DMS114 treated with DMSO at 0.1 percent for 48 hours (cell line): ENCODE measurements at regions not wholly inside any gene's neighbourhood (a gene's known extent, or its start where the extent isn't known, plus 50 kb on each side); places are given as distances from the start of the nearest gene placed in this dataset.
"Not testable (repeated sequence)": the region's sequence is repeated elsewhere in the genome, so short reads cannot be mapped to it uniquely, and the experiment has no call there.

Experiments
- DNase-seq: peaks from one replicate; lab custom pipeline; 2025; ENCODE audit not compliant: unreplicated experiment; lab: John Stamatoyannopoulos, UW

- no peak for DNase-seq
Measured at GRCh38 chr6:141884850-141885249, 247.9 kb upstream of the GJE1 start.

- no peak for DNase-seq
Measured at GRCh38 chr6:141878686-141879085, 254.0 kb upstream of the GJE1 start.

DNA sequence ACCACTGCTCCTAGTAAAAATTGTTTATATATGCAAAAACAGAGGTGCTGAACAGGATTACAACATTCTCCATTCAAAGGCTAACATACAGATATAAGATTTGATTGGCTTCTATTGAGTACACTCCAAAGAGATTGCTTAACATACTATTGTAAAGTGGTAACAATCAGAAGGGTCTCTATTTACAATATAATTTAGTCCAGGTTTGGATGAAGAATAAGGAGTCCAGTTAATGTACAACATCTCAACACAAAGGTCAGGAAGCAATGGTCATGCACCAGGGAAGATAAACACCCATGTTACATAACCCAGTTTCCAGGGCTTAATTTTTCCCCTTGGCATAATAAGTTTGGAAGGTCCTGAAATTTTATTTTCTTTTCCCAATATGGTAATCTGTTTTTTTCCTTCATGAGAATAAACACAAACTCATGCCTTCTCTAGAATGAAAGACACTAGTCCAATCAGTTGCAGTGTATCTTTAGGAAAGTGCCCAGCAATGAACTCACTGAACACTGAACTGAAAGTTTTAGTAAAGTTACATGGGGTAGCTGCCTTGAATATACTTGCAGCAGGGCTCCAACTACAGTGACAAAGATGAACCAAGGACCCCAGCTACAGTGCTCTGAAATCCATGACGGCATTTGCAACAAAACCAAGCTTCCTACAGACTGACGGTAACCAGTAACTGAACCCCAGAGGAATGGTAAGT lies 255.3 kb upstream of the GJE1 start:
- DNase-seq, result no peak

- no peak for DNase-seq
Measured at GRCh38 chr6:141874930-141875602, 257.7 kb upstream of the GJE1 start.

GRCh38 chr6:141869509-141869908 lies 263.2 kb upstream of the GJE1 start:
- not testable (repeated sequence) for DNase-seq

DNA sequence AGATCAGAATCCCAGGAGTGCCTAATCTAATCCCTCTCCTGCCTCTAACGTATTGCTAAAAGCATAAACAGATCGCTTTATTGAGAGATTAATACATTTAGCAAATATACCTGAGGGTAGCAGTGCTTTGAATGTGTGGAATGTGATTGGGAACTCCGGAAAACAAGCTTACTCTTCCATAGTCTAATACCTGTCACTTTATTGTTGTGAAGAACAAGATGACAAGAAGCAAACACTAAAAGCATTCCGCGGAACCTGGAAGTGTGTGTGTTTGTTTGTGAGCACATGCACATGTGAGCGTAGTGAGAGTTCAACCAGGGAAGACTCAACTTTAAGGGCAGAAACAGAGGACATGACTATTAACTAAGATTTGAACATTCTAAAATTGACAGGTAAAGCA lies 265.0 kb upstream of the GJE1 start:
- no peak for DNase-seq

DNA sequence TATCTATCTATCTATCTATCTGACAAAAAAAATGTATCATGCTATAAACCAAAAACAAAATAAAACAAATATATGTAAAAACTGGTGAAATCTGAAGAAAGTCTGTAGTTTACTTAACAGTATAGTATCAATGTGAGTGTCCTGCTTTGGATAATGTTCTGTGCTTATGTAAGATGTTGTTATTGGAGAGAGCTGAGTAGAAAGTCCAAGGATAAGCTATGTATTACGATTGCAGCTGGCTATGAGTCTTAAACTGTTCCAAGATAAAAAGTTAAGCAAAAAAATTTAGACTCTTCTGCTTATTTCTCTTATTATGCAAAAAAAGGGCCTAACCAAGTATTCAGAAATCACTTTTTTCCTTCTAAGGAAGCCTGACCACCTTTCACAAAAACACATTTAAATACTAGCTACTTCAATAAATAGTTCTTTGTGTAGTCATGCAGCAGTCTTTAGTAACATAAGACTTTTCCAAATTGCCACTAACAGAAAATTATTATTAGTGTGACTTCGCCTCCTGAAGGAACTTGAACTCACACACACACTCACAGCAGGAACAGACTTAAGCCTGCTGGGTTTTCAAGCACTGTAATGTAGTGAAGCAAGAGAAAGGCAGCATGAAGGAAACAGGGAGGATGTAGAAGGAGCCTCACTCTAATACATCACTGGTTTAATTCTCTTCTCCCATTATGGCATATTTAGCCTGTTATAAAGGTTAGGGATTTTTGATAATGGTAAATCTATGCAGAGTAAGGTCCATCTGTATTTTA lies 265.8 kb upstream of the GJE1 start:
- no peak for DNase-seq

DNA sequence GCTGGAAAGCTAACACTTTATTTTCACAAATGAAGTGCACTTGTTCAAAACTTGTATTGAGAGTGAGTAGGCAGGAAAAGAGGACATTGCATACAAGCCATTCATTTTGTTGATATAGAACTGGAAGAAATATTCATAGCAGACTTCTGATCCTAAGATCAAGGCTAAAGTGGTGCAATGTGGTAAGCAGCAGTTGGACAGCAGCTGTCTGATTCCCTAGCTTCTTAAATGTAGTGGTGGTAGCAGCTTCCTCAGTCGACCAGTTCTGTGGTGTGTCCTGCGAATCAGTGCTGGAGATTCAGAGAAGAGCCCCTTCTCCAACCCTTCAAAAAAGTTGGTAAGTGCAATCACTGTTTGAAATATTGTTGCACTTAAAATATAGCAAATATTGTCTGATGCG lies 281.7 kb upstream of the GJE1 start:
- no peak for DNase-seq

GRCh38 chr6:141848029-141848890 lies 284.5 kb upstream of the GJE1 start:
- DNase-seq, result no peak

DNA sequence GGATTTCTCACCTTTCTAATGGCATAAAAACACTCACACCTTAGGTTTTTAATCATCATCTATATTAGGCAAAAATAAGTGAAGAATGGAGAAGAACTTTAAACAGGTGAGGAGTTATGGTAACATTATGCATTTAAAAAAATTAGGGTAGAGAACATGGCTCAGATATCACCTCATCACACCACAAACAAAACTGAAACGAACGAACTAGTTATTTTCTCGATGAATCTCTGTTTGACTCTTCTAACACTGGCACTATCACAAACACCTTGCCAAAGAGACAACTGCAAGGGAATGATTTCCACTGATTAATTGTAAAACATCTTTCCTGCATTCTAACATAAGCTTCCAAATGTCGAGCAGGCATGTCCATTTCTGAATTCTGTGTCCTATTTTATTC lies 286.1 kb upstream of the GJE1 start:
- DNase-seq, result no peak

DNA sequence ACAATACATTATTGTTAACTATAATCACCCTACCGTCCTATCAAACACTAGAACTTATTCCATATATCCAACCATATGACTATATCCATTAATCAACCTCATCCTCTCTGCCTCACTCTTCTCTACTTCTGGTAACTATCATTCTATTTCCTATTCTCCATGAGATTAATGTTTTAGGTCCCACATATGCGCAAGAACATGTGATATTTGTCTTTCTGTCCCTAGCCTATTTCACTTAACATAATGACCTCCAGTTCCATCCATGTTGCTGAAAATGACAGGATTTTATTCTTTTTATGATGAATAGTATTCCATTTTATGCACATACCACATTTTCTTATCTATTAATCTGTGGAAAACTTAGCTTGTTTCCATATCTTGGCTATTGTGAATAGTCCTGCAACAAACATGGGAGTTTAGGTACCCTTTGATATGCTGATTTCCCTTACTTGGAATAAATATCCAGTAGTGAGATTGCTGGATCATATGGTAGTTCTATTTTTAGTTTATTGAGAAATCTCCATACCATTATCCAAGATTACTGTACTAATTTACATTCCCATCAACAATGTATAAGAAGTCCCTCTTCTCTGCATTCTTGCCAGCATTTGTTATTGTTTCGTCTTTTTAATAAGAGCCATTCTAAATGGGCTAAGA lies 289.4 kb upstream of the GJE1 start:
- DNase-seq, result no peak

DNA sequence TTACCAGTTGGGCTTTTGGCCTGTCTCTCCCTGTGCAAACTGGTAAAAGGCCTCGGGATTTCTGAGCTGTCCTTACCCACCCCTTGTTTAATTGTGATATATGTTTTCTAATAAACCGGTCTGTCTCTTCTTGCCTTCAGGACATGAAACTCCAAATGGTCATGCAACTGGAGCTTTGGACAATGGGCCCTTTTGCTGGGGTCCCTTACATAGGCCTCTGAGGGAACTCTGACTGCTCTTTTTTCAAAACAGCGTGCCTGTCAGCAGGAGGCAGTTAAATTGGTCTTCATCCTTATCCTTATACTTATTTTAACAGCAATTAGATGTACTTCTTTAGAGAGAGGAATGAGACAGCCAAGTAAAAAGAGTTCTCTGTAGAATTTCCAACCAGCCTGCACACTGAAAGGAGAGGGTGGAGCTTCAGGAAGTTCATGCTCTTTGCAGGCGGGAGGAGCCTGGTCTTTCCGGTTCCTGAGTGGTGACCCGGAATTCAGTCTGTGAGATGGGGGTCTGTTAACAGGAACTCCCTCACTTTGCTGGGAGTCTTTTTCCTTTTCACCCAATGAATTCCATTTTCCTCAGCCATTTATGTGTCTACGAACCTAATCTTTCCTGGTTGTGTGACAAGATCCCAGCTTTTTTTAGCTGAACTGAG lies 299.6 kb upstream of the GJE1 start:
- DNase-seq, result no peak

DNA sequence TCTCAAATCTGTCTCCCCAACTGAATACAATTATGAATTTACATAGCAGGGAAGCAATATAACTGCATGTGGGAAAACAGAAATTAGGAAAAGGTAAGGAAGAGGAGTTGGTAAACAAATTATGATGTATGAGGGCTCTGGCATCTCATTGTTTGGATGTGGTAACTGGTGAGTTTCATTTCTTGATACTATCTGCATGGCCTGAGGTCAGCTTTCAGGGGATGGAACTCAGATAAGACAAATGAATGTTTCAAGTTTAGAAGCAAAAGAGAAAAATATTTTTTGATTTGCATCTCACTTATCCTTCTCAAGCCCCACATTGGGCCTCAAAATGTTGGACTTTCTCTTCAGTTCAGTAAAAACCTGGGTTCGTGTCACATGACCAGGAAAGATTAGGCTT lies 302.2 kb upstream of the GJE1 start:
- no peak for DNase-seq

DNA sequence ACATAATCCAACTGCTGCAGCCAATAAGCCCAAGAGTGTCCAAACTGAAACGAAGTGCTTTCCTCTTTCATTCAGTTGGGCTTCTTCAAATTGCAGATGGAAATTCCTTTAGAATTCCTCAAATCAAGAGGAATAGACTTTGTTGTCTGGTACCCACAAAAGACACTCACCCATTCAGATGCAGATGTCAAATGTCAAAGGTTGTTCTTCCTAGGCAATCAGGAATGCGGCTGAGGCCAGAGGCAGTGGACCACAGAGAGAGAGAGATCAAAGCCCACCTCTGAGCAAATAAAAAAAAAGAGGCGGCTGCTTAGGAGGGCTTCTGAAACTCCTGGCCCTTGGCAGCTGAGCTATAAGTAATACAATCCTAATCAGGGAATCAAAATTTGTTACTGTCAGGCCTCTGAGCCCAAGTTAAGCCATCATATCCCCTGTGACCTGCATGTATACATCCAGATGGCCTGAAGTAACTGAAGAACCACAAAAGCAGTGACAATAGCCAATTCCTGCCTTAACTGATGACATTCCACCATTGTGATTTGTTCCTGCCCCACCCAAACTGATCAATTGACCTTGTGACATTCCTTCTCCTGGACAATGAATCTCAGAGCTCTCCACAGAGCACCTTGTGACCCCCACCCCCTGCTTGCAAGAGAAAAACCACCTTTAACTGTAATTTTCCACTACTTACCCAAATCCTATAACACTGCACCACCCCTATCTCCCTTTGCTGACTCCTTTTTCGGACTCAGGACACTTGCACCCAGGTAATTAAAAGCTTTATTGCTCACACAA lies 303.0 kb upstream of the GJE1 start:
- DNase-seq, result no peak

GRCh38 chr6:141824350-141824749 lies 308.4 kb upstream of the GJE1 start:
- DNase-seq, result no peak

- not testable (repeated sequence) for DNase-seq
Measured at GRCh38 chr6:141815039-141815438, 317.7 kb upstream of the GJE1 start.

- no peak for DNase-seq
Measured at GRCh38 chr6:141809901-141810300, 322.8 kb upstream of the GJE1 start.

DNA sequence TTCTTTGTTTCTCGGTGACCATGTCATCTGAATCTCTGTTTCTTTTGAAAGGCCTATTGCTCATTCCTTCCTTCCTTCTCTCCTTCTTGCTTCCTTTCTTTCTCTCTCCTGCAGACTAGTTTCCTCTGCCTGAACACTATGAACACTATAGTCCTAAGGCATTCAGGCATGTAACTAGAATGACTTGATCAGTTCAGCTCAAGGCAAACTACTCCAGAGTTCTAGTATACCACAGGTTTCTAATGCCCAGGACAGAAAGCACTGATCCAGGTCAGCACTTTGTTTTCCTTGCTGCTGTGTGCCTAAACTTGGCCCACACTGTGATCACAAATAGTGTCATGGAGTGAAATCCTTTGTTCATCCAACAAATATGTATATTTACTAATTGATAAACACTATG lies 324.1 kb upstream of the GJE1 start:
- no peak for DNase-seq

DNA sequence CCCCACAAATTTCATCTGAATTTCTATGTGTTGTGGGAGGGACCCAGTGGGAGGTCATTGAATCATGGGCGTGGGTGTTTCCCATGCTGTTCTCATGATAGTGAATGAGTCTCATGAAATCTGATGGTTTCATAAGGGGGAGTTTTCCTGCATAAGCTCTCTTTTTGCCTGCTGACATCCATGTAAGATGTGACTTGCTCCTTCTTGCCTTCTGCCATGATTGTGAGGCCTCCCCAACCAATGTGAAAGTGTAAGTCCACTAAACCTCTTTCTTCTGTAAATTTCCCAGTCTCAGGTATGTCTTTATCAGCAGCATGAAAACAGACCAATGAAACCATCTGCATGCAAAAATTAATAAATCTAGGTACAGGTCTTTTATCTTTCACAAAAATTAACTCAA lies 331.8 kb upstream of the GJE1 start:
- not testable (repeated sequence) for DNase-seq
